ENCODE measurements at regions not wholly inside any gene's neighbourhood (a gene's known extent, or its start where the extent isn't known, plus 50 kb on each side); places are given as distances from the start of the nearest gene placed in this dataset.

DNA sequence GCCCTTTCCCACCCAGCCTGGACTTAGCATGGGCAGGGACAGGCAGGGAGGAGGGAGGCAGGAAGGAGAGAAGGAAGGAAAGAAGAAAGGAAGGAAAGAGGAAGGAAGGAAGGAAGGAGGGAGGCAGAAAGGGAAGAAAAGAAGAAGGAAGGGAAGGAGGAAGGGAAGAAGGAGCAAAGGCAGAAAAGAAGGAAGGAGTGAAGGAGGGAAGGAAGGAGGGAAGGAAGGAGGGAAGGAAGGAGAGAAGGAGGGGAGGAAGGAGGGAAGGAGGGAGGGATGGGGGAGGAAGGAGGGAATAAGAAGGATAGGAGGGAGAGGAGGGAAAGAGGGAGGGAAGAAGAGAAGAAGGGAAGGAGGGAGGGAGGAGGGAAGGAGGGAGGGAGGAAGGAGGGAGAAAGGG lies 110.4 kb downstream of the SALL1 start:
- no peak overlapping the region for H2BK15ac ChIP-seq (ENCODE audit: low read length)
- no peaks in the 10 kb centered on the region for H3K9me3 ChIP-seq (ENCODE audit: insufficient read depth in 2 of 2, low read depth in 1 of 2, low read length in 1 of 2)
- H3K9ac ChIP-seq (replicated peaks in 1 of 4; ENCODE audit: extremely low read depth in 1 of 4, low read depth in 3 of 4, low read length in 3 of 4) = no peak overlapping the region
- no peak overlapping the region for H2BK20ac ChIP-seq (ENCODE audit: low read length)
- H2BK120ac ChIP-seq (replicated peaks; ENCODE audit: low read depth, low read length) = no peak overlapping the region
- H3K56ac ChIP-seq (replicated peaks; ENCODE audit: insufficient read length, low read depth, low read length) = no peak overlapping the region
- H3K36me3 ChIP-seq (ENCODE audit: control insufficient read depth in 2 of 4, insufficient read depth in 4 of 4, low read length in 3 of 4) = no peaks in the 10 kb centered on the region
- no peaks in the 10 kb centered on the region for H3K79me2 ChIP-seq (ENCODE audit: control insufficient read depth in 1 of 2, insufficient read depth in 2 of 2, low read length in 2 of 2)
- POLR2A ChIA-PET (ENCODE audit: partially characterized antibody) = interaction anchor here (1.4 kb wide), 1 partner anchor 93 kb away, joined by 4 read pairs; no protein-coding TSS in a partner anchor
- FAIRE-seq (no peak), DNase-seq (ENCODE audit: low read depth in 1 of 2, low spot score in 2 of 2) (no peak)
- no peak overlapping the region for H2AFZ ChIP-seq (ENCODE audit: low read length)
- CTCF ChIA-PET (ENCODE audit: partially characterized antibody) = interaction anchor here (0.5 to 2.5 kb wide), 4 partner anchors 9 to 942 kb away, joined by 3 to 10 read pairs (median 3); no protein-coding TSS in a partner anchor
- no peak overlapping the region for H3K27ac ChIP-seq (ENCODE audit: low read depth, low read length)
- no peak overlapping the region for H4K5ac ChIP-seq (ENCODE audit: insufficient read length, low read depth, low read length)
- H3K23ac ChIP-seq (ENCODE audit: insufficient read length) = no peak overlapping the region
- no peaks in the 10 kb centered on the region; a peak in 1 of 7 replicates for H3K4me1 ChIP-seq (replicated peaks in 1 of 4; ENCODE audit: control insufficient read depth in 3 of 4, insufficient read depth in 4 of 4, low read length in 3 of 4)
- no peak overlapping the region for H2AK5ac ChIP-seq (ENCODE audit: low read depth, low read length)
- no peak overlapping the region for H3K4ac ChIP-seq (replicated peaks; ENCODE audit: insufficient read length, low read depth, low read length)
- no peak overlapping the region for H3K14ac ChIP-seq (ENCODE audit: insufficient read length)
- H3K79me1 ChIP-seq (ENCODE audit: low read depth, low read length) = no peaks in the 10 kb centered on the region
- no peak overlapping the region for H3K18ac ChIP-seq (ENCODE audit: extremely low read depth, low read length)
- H3K4me3 ChIP-seq (ENCODE audit: extremely low read depth in 1 of 4, insufficient read depth in 2 of 4, low read depth in 3 of 4, low read length in 4 of 4) = no peak overlapping the region
- no peak overlapping the region for H2BK5ac ChIP-seq (ENCODE audit: low read depth, low read length)
- no peak overlapping the region for H4K91ac ChIP-seq (replicated peaks; ENCODE audit: insufficient read length, low read length)
- H3K23me2 ChIP-seq (ENCODE audit: low read depth, low read length) = no peaks in the 10 kb centered on the region; the same call in 1 of the 2 replicates
- no peaks in the 10 kb centered on the region for H4K20me1 ChIP-seq (replicated peaks in 1 of 2; ENCODE audit: control insufficient read depth in 1 of 2, insufficient read depth in 2 of 2, low read length in 2 of 2)
- H3K4me2 ChIP-seq (ENCODE audit: insufficient read depth in 1 of 2, low read depth in 2 of 2, low read length in 2 of 2) = no peak overlapping the region
- peaks cover 0 to 3% (median 0%) of the 10 kb centered on the region in 4 experiments; a peak in 1 of 7 replicates for H3K27me3 ChIP-seq (replicated peaks in 1 of 4; ENCODE audit: control insufficient read depth in 3 of 4, extremely low read depth in 1 of 4, insufficient read depth in 3 of 4, low read length in 3 of 4)
- no peak overlapping the region for H4K8ac ChIP-seq (ENCODE audit: extremely low read depth, insufficient read depth, low read length)
- no peak overlapping the region for H2BK12ac ChIP-seq (ENCODE audit: low read depth, low read length)
- no peak for TF ChIP-seq TEAD4 (IDR thresholded peaks at IDR 0.05; ENCODE audit: low read depth, low read length)
- no peak for TF ChIP-seq TCF12 (IDR thresholded peaks at IDR 0.05; ENCODE audit: low read depth, low read length)
- TF ChIP-seq SUZ12 (IDR thresholded peaks at IDR 0.05; ENCODE audit: low read length) = no peak
- no peak for TF ChIP-seq CHD2 (IDR thresholded peaks at IDR 0.05; ENCODE audit: low read length)
- no peak for TF ChIP-seq JUND (IDR thresholded peaks at IDR 0.05; ENCODE audit: low read length)
- TF ChIP-seq GTF2F1 (IDR thresholded peaks at IDR 0.05; ENCODE audit: borderline replicate concordance, low read depth, low read length) = no peak
- no peak for TF ChIP-seq BCL11A (IDR thresholded peaks at IDR 0.05; ENCODE audit: low read depth in 2 of 2, low read length in 2 of 2)
- TF ChIP-seq GABPA (IDR thresholded peaks at IDR 0.05; ENCODE audit: borderline replicate concordance, insufficient read depth, low read length) = no peak
- no peak for TF ChIP-seq FOSL1 (IDR thresholded peaks at IDR 0.05; ENCODE audit: insufficient read depth, low read depth, low read length)
- no peak for TF ChIP-seq NRF1 (IDR thresholded peaks at IDR 0.05; ENCODE audit: low read depth, low read length)
- no peak for TF ChIP-seq YY1 (IDR thresholded peaks at IDR 0.05; ENCODE audit: low read depth, low read length)
- TF ChIP-seq BRCA1 (IDR thresholded peaks at IDR 0.05; ENCODE audit: low read depth, low read length) = no peak
- TF ChIP-seq HDAC6 (IDR thresholded peaks at IDR 0.05; ENCODE audit: low read depth, low read length) = no peak
- TF ChIP-seq PHF8 (conservative IDR thresholded peaks at IDR 0.05; ENCODE audit: low read depth, low read length) = no peak
- no peak for TF ChIP-seq CREB1 (IDR thresholded peaks at IDR 0.05)
- TF ChIP-seq EP300 (IDR thresholded peaks at IDR 0.05; ENCODE audit: borderline replicate concordance in 1 of 2, low read depth in 2 of 2, low read length in 2 of 2) = no peak
- no peak for TF ChIP-seq POU5F1 (IDR thresholded peaks at IDR 0.05; ENCODE audit: low read depth, low read length)
